ENCODE measurements at regions not wholly inside any gene's neighbourhood (a gene's known extent, or its start where the extent isn't known, plus 50 kb on each side); places are given as distances from the start of the nearest gene placed in this dataset.

GRCh38 chr2:19545507-19545906, 187.1 kb upstream of the OSR1 start:
- no peak for DNase-seq (ENCODE audit: low read depth)

- peak; percentile 31 for DNase-seq (ENCODE audit: low read depth)
These were observed 185.4 kb upstream of the OSR1 start for GRCh38 chr2:19543663-19544383.

GRCh38 chr2:19542796-19543662, 184.6 kb upstream of the OSR1 start:
- DNase-seq (ENCODE audit: low read depth), result peak; percentile 18

GRCh38 chr2:19541884-19542283, 183.5 kb upstream of the OSR1 start:
- no peak for DNase-seq (ENCODE audit: low read depth)

GRCh38 chr2:19540739-19541525, 182.5 kb upstream of the OSR1 start:
- peak; percentile 94 for DNase-seq (ENCODE audit: low read depth)

GRCh38 chr2:19538411-19538963, 180.1 kb upstream of the OSR1 start:
- peak; percentile 97 for DNase-seq (ENCODE audit: low read depth)

- DNase-seq (ENCODE audit: low read depth), result no peak
These were observed 177.7 kb upstream of the OSR1 start for GRCh38 chr2:19536136-19536535.

GRCh38 chr2:19532547-19533196, 174.2 kb upstream of the OSR1 start:
- DNase-seq (ENCODE audit: low read depth), result peak; percentile 42

GRCh38 chr2:19529677-19530076, 171.3 kb upstream of the OSR1 start:
- no peak for DNase-seq (ENCODE audit: low read depth)

GRCh38 chr2:19527771-19528170, 169.3 kb upstream of the OSR1 start:
- no peak for DNase-seq (ENCODE audit: low read depth)

- DNase-seq (ENCODE audit: low read depth), result no peak
These were observed 166.9 kb upstream of the OSR1 start for GRCh38 chr2:19525313-19525712.

- no peak for DNase-seq (ENCODE audit: low read depth)
These were observed 160.6 kb upstream of the OSR1 start for GRCh38 chr2:19519045-19519444.

- no peak for DNase-seq (ENCODE audit: low read depth)
These were observed 148.7 kb upstream of the OSR1 start for GRCh38 chr2:19507137-19507536.

GRCh38 chr2:19505199-19506136, 147.0 kb upstream of the OSR1 start:
- no peak for DNase-seq (ENCODE audit: low read depth)

GRCh38 chr2:19504400-19505198, 146.2 kb upstream of the OSR1 start:
- no peak for DNase-seq (ENCODE audit: low read depth)

- DNase-seq (ENCODE audit: low read depth), result no peak
These were observed 145.5 kb upstream of the OSR1 start for GRCh38 chr2:19503915-19504314.

- DNase-seq (ENCODE audit: low read depth), result no peak
These were observed 145.0 kb upstream of the OSR1 start for GRCh38 chr2:19503406-19503805.

GRCh38 chr2:19500126-19500525, 141.7 kb upstream of the OSR1 start:
- DNase-seq (ENCODE audit: low read depth), result no peak

GRCh38 chr2:19496646-19497045, 138.2 kb upstream of the OSR1 start:
- no peak for DNase-seq (ENCODE audit: low read depth)

- DNase-seq (ENCODE audit: low read depth), result no peak
These were observed 135.8 kb upstream of the OSR1 start for GRCh38 chr2:19494241-19494640.

Data from EH (cell line).